ENCODE measurements at regions not wholly inside any gene's neighbourhood (a gene's known extent, or its start where the extent isn't known, plus 50 kb on each side); places are given as distances from the start of the nearest gene placed in this dataset.

- no peak for DNase-seq (ENCODE audit: low read depth)
Measured at GRCh38 chr2:168378960-168379669, 77.0 kb upstream of the CERS6 start.

- DNase-seq (ENCODE audit: low read depth), result no peak
Measured at GRCh38 chr2:168380500-168380899, 75.6 kb upstream of the CERS6 start.

- DNase-seq (ENCODE audit: low read depth), result no peak
Measured at GRCh38 chr2:168392024-168392423, 64.0 kb upstream of the CERS6 start.

- DNase-seq (ENCODE audit: low read depth), result no peak
Measured at GRCh38 chr2:168392797-168393196, 63.3 kb upstream of the CERS6 start.

- no peak for DNase-seq (ENCODE audit: low read depth)
Measured at GRCh38 chr2:168394262-168394661, 61.8 kb upstream of the CERS6 start.

GRCh38 chr2:168396131-168396530 lies 59.9 kb upstream of the CERS6 start:
- DNase-seq (ENCODE audit: low read depth), result no peak

- DNase-seq (ENCODE audit: low read depth), result no peak
Measured at GRCh38 chr2:168397629-168398028, 58.4 kb upstream of the CERS6 start.

GRCh38 chr2:168401048-168401556 lies 55.0 kb upstream of the CERS6 start:
- DNase-seq (ENCODE audit: low read depth), result no peak

- no peak for DNase-seq (ENCODE audit: low read depth)
Measured at GRCh38 chr2:168401771-168402170, 54.3 kb upstream of the CERS6 start.

- DNase-seq (ENCODE audit: low read depth), result no peak
Measured at GRCh38 chr2:168402531-168402930, 53.5 kb upstream of the CERS6 start.

- no peak for DNase-seq (ENCODE audit: low read depth)
Measured at GRCh38 chr2:168403736-168404135, 52.3 kb upstream of the CERS6 start.

GRCh38 chr2:168404764-168405163 lies 51.3 kb upstream of the CERS6 start:
- DNase-seq (ENCODE audit: low read depth), result no peak

Data from stimulated activated CD8-positive, alpha-beta memory T cell treated with anti-CD3 and anti-CD28 coated beads, Interleukin-15, amount 100 ng/mL, for 1 hour (primary cell).